Endothelial cell of umbilical vein (primary cell): ENCODE measurements at regions not wholly inside any gene's neighbourhood (a gene's known extent, or its start where the extent isn't known, plus 50 kb on each side); places are given as distances from the start of the nearest gene placed in this dataset.

Experiments used
- BruUV-seq: library from RNA; stranded (reverse); fragments of 400-500 nt; replicated peaks from 2 replicates; lab custom pipeline; 2021; lab: Mats Ljungman, UMichigan
- CTCF ChIA-PET: fragments of 300-600, 350-600 bp; sonication (Branson Sonifier 250); formaldehyde crosslinking; loops from one replicate; lab custom pipeline; 2021; ENCODE audit warnings: antibody characterized with exemption, inconsistent platforms; lab: Charles Lee
- POLR2A ChIA-PET: fragments of 300-600, 350-600 bp; sonication (Branson Sonifier 250); formaldehyde crosslinking; loops from one replicate; lab custom pipeline; 2021; ENCODE audit warnings: antibody characterized with exemption, inconsistent platforms; lab: Charles Lee
- DNase-seq: peaks from one replicate; pipeline ENCODE4 v3.0.0-alpha.2; 2011; ENCODE audit warnings: low read depth, low spot score
- FAIRE-seq: peaks from 2 replicates; lab custom pipeline; 2011; peaks lifted over from hg19 to GRCh38; lab: Jason Lieb, UNC
- H2AFZ ChIP-seq: 2 replicates; pipeline ENCODE4 v1.6.0; 2012; ENCODE audit warnings: low read depth, low read length, control low read depth, inconsistent platforms
- H3K27ac ChIP-seq: 2 replicates; pipeline ENCODE4 v1.5.1; 2011; ENCODE audit warnings: low read depth, mild to moderate bottlenecking, control low read depth, low read length, moderate library complexity; ENCODE audit not compliant: insufficient read depth
- H3K27me3 ChIP-seq, 2 experiments: 2 replicates each; pipeline versions ENCODE4 v1.6.0 to v1.6.1; 2011; ENCODE audit warnings: low read length in 2 of 2, mixed read lengths in 1 of 2; ENCODE audit not compliant: control insufficient read depth in 2 of 2, insufficient read depth in 2 of 2
- H3K36me3 ChIP-seq, 2 experiments: 2 replicates in 1 of 2; 3 replicates in 1 of 2; pipeline ENCODE4 v1.5.1; 2011; ENCODE audit warnings: low read length in 2 of 2, mild to moderate bottlenecking in 1 of 2, moderate library complexity in 1 of 2; ENCODE audit not compliant: control insufficient read depth in 2 of 2, insufficient read depth in 2 of 2; ENCODE audit errors: extremely low read depth in 1 of 2
- H3K4me1 ChIP-seq: 3 replicates; pipeline ENCODE4 v1.5.1; 2011; ENCODE audit warnings: mild to moderate bottlenecking, low read length; ENCODE audit not compliant: control insufficient read depth, insufficient read depth; ENCODE audit errors: extremely low read depth
- H3K4me2 ChIP-seq: 2 replicates; pipeline ENCODE4 v1.6.1; 2011; ENCODE audit warnings: low read length, control low read depth, mixed read lengths; ENCODE audit not compliant: insufficient read depth
- H3K4me3 ChIP-seq, 3 experiments: fragments of 200-600 bp in 1 of 3; sonication (generic), shearing (Covaris generic) in 1 of 3; replicated peaks in 1 of 3; 2 replicates each; pipeline ENCODE4 v1.5.1; 2011 to 2016; ENCODE audit warnings: control low read depth in 3 of 3, low read length in 3 of 3, mild to moderate bottlenecking in 2 of 3, inconsistent platforms in 1 of 3, low read depth in 1 of 3, moderate library complexity in 1 of 3; ENCODE audit not compliant: insufficient read depth in 1 of 3
- H3K79me2 ChIP-seq: 2 replicates; pipeline ENCODE4 v1.6.0; 2012; ENCODE audit warnings: low read length, inconsistent platforms; ENCODE audit not compliant: control insufficient read depth, insufficient read depth
- H3K9ac ChIP-seq: replicated peaks from 2 replicates; pipeline ENCODE3; 2011; ENCODE audit warnings: low read length, control low read depth; ENCODE audit not compliant: insufficient read depth; ENCODE audit errors: extremely low read depth
- H3K9me1 ChIP-seq: replicated peaks from 3 replicates; pipeline ENCODE4 v1.6.0; 2011; ENCODE audit warnings: mild to moderate bottlenecking, low read length; ENCODE audit not compliant: control insufficient read depth, insufficient read depth; ENCODE audit errors: extremely low read depth
- H3K9me3 ChIP-seq: replicated peaks from 2 replicates; pipeline ENCODE4 v1.5.1; 2012; ENCODE audit warnings: low read length, inconsistent platforms; ENCODE audit not compliant: control insufficient read depth, insufficient read depth
- H4K20me1 ChIP-seq: replicated peaks from 2 replicates; pipeline ENCODE3; 2011; ENCODE audit warnings: mild to moderate bottlenecking, low read length; ENCODE audit not compliant: control insufficient read depth, insufficient read depth; ENCODE audit errors: extremely low read depth
- FOS ChIP-seq: IDR thresholded peaks from 2 replicates; pipeline ENCODE4 v1.6.1; 2011; ENCODE audit warnings: mild to moderate bottlenecking, low read length, moderate library complexity, borderline replicate concordance; ENCODE audit not compliant: insufficient read depth
- POLR2A ChIP-seq: IDR thresholded peaks from 2 replicates; pipeline ENCODE4 v1.6.1; 2012; ENCODE audit warnings: low read depth, mild to moderate bottlenecking, control low read depth, low read length
- POLR2AphosphoS5 ChIP-seq: IDR thresholded peaks from 2 replicates; pipeline ENCODE4 v1.6.1; 2012; ENCODE audit warnings: low read depth, mild to moderate bottlenecking, control low read depth, low read length, moderate library complexity; ENCODE audit not compliant: insufficient read depth
- dilution Hi-C: fragments of 300-500 bp; cut with MboI; formaldehyde crosslinking; loops from one replicate; pipeline ENCODE4 v1.15.0; 2019; ENCODE audit warnings: low sequenced_read_pairs; ENCODE audit not compliant: extremely low pct_ligation_motif_present
- intact Hi-C: fragments of 100-400 bp; cut with micrococcal nuclease; formaldehyde crosslinking; loops from one replicate; pipeline ENCODE4 v1.10.0; 2022
- TF ChIP-seq, protein P1 (sequence below), 2 donors: IDR thresholded peaks; 1 replicate in 1 of 2; 2 replicates in 1 of 2; pipeline ENCODE4 v1.5.1; 2011; ENCODE audit warnings: low read length in 2 of 2, mild to moderate bottlenecking in 2 of 2, moderate library complexity in 2 of 2, control low read depth in 1 of 2, inconsistent platforms in 1 of 2, low read depth in 1 of 2; ENCODE audit not compliant: insufficient read depth in 1 of 2; ENCODE audit errors: extremely low read depth in 1 of 2
- TF ChIP-seq, protein P2 (sequence below): IDR thresholded peaks from 2 replicates; pipeline ENCODE4 v1.6.1; 2011; ENCODE audit not compliant: insufficient read depth, insufficient read length

DNA sequence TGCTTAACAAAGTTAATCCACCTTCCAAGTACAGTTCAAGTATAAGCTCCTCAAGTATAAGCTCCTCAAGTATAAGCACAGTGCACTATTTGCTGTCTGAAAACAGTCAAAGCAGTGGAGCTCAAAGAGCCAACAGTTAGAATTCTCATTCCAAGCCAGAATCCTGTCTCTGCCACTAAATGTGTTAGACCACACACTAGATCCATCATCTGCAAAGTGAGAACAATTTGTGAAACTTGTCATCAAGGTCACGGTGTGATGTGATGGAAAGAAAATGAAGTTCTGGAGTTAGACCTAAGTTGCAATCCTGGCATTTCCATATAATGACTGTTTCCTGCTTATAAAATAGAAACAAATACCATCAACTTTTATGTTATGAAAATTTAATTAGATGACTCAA is 602.5 kb downstream of the TNS3 start:
- no peak for DNase-seq
- H3K27me3 ChIP-seq, result no peaks in the 10 kb centered on the region
- dilution Hi-C loops, result no loop called here
- H3K9me3 ChIP-seq, result no peaks in the 10 kb centered on the region
- H3K4me2 ChIP-seq, result no peak overlapping the region
- H4K20me1 ChIP-seq, result no peaks in the 10 kb centered on the region
- ChIA-PET POLR2A (no interaction called here), CTCF (interaction anchor here (0.8 kb wide), 1 partner anchor 12 kb away, joined by 3 read pairs; no protein-coding TSS in a partner anchor)
- no peaks in the 10 kb centered on the region for H3K79me2 ChIP-seq
- intact Hi-C loops, result no loop called here
- no peak overlapping the region for H3K27ac ChIP-seq
- H3K9me1 ChIP-seq, result no peaks in the 10 kb centered on the region
- BruUV-seq, result no TSS peak
- no peak for FAIRE-seq
- TF ChIP-seq FOS, result no peak
- H3K4me1 ChIP-seq, result no peaks in the 10 kb centered on the region
- no peaks in the 10 kb centered on the region for H3K36me3 ChIP-seq
- H3K4me3 ChIP-seq, result no peak overlapping the region
- no peak overlapping the region for H3K9ac ChIP-seq
- no peak overlapping the region for H2AFZ ChIP-seq

DNA sequence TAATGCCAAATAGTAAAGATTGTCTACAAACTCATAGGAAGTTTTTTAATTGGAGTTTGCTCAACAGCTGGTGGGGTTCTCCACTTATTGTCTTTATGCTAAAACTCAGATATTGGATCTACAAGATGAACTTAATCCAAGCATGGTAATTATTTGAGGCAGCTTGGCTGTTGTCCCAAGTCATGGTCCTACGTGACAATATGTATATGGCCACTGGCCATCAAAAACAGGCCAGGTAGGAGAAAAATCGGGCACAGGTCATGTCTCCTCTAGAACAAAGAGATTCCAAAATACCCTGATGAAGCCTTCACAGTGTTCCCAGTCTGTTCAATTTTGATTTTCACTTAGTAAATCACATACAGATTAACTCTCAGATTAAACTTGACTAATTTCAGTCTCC is 606.4 kb downstream of the TNS3 start:
- no peaks in the 10 kb centered on the region for H3K36me3 ChIP-seq
- peaks cover 4% of the 10 kb centered on the region for H3K4me1 ChIP-seq
- CTCF ChIA-PET, result interaction anchor here (0.6 kb wide), 1 partner anchor 176 kb away, joined by 3 read pairs; no protein-coding TSS in a partner anchor
- no peaks in the 10 kb centered on the region for H3K9me3 ChIP-seq
- H2AFZ ChIP-seq, result no peak overlapping the region
- POLR2A ChIA-PET, result no interaction called here
- no peak overlapping the region for H3K27ac ChIP-seq
- H3K79me2 ChIP-seq, result no peaks in the 10 kb centered on the region
- no peak overlapping the region for H3K4me3 ChIP-seq
- FAIRE-seq (no peak), DNase-seq (no peak)
- TF ChIP-seq FOS, result no peak
- no peak for TF ChIP-seq POLR2AphosphoS5
- TF ChIP-seq, protein P1, sequence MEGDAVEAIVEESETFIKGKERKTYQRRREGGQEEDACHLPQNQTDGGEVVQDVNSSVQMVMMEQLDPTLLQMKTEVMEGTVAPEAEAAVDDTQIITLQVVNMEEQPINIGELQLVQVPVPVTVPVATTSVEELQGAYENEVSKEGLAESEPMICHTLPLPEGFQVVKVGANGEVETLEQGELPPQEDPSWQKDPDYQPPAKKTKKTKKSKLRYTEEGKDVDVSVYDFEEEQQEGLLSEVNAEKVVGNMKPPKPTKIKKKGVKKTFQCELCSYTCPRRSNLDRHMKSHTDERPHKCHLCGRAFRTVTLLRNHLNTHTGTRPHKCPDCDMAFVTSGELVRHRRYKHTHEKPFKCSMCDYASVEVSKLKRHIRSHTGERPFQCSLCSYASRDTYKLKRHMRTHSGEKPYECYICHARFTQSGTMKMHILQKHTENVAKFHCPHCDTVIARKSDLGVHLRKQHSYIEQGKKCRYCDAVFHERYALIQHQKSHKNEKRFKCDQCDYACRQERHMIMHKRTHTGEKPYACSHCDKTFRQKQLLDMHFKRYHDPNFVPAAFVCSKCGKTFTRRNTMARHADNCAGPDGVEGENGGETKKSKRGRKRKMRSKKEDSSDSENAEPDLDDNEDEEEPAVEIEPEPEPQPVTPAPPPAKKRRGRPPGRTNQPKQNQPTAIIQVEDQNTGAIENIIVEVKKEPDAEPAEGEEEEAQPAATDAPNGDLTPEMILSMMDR (IDR thresholded peaks at IDR 0.05; ENCODE audit: extremely low read depth in 1 of 2, insufficient read depth in 1 of 2, low read depth in 1 of 2, low read length in 2 of 2), result no peak
- TF ChIP-seq, protein P2, sequence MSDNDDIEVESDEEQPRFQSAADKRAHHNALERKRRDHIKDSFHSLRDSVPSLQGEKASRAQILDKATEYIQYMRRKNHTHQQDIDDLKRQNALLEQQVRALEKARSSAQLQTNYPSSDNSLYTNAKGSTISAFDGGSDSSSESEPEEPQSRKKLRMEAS, result no peak
- TF ChIP-seq POLR2A, result no peak
- H3K4me2 ChIP-seq, result no peak overlapping the region
- BruUV-seq, result no TSS peak
- H3K9ac ChIP-seq, result no peak overlapping the region
- H4K20me1 ChIP-seq, result no peaks in the 10 kb centered on the region
- no peaks in the 10 kb centered on the region for H3K9me1 ChIP-seq
- H3K27me3 ChIP-seq, result no peaks in the 10 kb centered on the region
- intact Hi-C loops, result no loop called here
- dilution Hi-C loops, result no loop called here
